Islet of Langerhans (tissue), 1 donor: ENCODE measurements at regions not wholly inside any gene's neighbourhood (a gene's known extent, or its start where the extent isn't known, plus 50 kb on each side); places are given as distances from the start of the nearest gene placed in this dataset.
"Not testable (repeated sequence)": the region's sequence is repeated elsewhere in the genome, so short reads cannot be mapped to it uniquely, and the experiment has no call there.

ENCODE experiments used
- FAIRE-seq: peaks from one replicate; lab custom pipeline; 2011; peaks lifted over from hg19 to GRCh38; lab: Jason Lieb, UNC

DNA sequence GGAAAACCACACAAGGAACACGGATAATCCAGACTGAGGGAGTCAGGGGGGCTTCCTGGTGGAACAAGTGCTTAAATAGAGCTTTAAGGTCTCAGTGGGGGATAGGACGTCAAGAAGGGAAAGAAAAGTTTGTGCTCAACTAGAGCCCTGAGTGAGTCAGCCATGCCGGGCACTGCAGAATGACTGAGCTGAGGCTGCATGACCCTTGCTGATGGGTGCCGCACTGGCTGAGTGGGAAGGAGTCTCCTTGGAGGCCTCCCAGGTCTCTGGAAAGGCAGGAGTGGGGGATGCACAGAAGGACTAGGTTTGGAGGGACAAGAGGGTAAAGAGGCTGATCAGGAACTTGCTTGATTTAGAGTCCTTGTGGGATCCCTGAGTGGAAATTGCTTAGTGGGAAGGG is 150.3 kb downstream of the RPLP1 start:
- no peak for FAIRE-seq

DNA sequence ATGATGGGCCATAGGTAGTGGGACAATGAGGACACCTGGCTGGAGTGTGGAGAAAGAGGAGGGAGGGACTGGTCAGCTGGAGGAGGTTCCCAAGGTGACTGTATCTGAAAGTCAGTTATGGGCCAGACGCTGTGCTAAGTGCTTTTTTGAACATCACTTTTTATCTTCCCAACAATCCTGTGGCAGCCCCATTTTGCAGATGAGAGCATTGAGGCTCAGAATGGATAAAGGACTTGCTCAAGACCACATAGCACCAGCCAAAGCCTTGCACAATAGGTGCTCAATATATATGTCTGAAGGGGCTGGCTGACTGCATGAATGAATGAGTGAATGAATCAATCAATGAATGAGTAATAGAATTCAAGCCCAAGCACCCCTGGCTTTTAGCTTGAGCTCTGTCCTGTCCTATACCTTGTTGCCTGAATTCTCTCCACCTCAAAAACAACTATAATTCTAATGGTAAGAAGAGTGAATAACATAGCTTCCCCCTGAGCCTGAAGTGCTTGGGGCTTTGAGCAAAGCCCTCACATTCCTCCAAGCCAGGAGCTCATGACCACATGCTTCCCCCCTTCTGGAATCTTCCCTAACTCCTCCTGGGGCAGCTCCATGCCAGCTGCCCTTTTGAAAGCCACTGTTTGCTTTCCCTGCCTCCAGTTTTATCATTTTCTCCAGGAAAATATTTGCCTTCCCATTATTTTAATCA is 150.9 kb downstream of the RPLP1 start:
- FAIRE-seq: no peak

DNA sequence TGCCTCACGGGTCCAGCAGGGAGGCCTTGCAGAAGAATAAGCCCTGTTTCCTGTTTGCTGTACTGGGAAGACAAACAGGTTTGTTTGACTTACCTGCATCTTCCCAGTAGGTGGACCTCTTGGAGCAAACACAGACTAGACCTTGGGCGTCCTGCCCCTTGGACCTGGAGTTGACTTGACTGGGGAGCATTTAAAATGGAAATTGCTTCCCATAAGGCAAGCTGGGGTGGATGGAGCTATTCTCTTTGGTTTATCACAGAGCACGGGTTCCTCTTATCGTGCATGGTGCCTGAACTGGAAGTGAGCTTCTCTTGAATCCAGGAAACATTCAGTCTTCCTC is 151.4 kb downstream of the RPLP1 start:
- FAIRE-seq: peak; percentile 33

DNA sequence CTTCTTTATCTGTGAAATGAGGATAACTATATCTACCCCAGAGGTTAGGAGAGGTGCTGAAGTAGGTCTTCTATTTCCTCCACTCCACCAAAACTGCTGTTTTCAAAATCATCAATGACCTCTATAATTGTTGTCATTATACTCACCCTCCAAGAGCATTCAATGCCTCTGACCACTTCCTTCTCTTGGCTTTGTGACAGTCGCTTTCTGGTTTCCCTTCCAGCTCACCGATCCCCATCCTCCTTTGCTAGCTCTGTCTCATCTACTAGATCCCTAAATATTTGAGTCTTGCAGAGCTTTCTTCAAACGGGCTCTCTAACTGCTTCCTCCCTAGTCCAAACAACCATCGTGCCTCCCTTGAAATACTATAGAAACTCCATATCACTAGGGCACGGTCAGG is 153.5 kb downstream of the RPLP1 start:
- no peak for FAIRE-seq

DNA sequence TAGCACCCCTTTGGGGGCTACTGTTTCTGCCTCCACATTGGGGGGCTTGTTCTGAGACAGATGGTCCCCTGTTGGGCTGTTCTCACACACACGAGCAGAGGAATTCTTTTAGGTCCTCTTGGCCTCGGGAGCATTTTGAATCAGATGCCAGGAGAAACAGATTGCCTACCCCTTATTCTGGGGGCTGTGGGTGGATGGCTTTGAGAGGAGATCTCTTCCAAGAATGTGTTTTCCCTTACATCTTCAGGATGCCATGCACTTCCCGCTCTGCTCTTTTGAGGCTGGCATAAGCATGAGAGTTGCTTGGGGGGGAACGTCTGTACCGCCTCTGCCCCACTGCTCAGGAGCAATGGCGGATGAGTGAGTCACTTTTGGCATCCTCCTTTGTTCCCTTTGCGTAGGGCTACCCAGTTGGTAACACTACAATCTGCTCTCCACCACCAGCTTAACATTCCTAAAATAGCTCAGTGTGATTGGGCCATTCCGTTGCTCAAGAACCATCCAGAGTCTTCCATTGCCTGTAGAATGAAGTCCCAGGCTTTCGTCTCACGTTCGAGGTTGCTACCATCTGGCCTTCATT is 154.4 kb downstream of the RPLP1 start:
- no peak for FAIRE-seq

DNA sequence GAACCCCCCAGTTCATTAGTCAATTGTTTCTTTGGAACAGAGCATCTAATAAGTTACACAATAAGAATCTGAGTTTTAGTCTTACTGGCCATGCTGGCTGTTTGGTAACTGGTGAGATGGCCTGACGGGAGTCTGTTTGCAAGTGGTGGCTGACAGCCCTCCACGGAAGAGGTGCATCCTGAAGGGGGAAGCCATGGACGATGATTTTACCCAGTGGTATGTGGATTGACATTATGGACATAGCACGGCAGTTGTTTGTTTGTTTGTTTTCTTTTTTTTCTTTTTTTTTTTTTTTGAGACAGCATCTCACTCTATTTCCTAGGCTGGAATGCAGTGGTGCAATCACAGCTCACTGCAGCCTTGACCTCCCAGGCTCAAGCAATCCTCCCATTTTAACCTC is 156.0 kb downstream of the RPLP1 start:
- FAIRE-seq: no peak

DNA sequence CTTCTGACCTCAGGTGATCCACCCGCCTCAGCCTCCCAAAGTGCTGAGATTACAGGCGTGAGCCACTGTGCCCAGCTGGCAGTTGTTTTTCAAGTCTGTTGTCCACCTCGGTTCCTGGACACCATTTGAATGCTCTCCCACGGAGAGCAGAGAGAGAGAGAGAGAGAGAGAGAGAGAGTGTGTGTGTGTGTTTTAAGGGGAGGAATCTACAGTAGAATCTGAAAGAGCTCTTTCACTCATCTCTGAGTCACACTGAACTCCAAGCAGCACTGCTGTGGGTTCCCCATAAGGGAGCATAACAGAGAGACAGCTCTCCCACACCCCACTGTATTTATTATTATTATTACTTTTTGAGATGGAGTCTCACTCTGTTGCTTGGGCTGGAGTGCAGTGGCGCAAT is 156.6 kb downstream of the RPLP1 start:
- FAIRE-seq: no peak

DNA sequence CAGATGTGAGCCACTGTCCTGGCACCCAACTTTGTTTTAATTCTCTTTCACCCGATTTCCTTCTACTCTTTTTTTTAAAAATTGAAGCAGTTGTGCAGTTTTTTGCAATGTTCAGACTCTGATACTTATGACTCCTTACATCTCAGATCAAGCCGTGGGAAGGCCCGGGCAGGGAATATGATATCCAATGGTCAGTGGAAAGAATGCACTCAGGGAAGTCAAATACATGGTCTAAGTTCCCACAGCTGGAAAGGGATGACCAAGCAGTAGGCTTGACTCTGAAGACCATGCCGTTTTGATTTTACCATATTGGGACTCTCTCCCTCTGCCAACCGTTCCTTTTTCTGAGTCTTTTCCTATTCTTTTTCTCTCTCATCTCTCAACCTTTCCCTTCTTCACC is 157.2 kb downstream of the RPLP1 start:
- no peak for FAIRE-seq

DNA sequence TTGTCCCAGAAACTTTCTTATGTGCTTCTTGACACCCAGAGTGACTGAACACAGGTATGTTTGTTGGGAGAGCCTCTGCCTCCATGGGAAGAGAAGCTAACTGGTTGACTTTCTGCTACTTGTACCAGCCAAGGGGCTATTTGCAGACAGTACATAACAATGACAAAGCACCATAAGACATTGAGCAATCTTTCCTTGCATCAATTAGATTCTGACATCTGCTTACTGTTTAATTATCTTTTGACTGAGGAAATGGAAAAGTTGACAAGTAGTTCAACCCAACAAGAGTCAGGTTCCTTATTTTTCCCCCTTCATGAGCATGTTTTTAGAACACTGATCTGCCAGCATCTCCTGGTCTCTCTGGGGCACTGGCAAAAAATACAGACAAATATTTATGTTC is 157.7 kb downstream of the RPLP1 start:
- FAIRE-seq: no peak

DNA sequence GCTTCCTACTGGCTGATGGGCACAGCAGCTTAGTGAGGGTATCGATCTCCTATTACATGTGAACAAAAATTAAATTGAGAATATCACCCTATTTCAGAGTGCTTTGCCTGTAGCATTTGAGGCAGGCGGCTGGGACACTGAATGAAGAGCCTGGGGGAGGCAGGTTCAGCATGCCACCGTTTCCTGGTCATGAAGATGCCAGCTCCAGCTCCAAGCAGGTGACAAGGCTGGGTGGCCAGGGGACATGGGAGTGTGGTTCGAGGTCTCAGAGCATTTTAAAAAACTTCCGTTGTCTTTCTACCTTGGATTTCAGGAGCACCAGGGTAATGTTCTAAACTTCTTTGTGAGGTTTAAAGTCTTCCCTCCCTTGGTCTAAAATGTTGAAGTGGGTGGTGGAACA is 158.2 kb downstream of the RPLP1 start:
- no peak for FAIRE-seq

DNA sequence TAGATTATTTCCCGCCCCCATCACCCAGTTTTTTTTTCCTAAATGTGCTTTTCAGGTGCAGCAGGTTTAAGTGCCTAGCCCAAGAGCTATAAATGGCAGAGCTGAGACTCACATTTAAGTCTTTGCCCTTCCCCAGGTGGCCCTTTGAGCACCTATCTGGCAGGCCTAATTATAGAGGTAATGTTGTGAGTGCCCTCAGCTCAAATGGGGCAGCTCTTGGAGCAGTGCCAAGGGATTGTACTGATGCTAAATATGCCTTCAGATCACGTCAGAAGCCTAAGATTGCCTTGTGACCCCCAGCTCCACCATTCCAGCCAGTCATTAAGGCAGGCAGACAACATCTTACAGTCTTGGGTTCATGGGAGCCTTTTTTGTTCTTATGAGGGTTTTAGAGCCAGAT is 159.5 kb downstream of the RPLP1 start:
- FAIRE-seq: no peak

DNA sequence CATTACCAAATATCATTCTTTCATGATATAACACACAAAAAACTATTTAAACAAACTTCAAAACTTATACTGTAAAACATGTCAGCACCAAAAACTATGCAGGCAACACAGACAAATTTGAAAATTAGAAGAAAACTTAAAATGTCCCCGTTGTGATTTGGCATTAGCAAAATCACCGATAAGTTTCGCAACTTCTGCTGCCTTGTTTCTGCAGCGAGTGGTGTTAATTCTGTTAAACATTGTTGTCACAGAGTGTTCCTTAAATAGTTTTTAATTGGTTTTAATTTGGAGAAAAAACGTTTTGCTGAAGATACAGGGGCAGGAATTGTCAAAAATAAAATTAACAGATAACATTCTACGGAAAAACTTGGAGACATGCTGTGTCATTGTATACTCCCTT is 160.6 kb downstream of the RPLP1 start:
- FAIRE-seq: no peak

DNA sequence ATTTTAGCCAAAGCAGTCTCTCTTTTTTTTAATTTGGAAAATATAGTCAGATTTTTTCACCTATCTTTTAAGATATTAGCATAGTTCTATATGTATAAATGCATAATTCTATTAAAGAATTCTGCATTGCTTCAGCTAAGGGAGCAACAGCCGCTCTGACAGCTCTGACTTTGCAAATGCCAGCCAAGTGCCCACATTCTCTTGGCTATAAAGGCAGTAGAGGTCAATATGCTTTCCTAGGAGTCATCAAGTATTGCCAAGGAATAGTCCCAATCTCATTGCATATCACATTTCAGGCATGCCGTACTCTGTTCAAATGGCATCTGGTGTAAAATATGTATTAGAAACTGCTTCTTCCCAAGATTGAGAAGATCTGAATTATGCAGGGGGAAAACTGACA is 161.4 kb downstream of the RPLP1 start:
- FAIRE-seq: no peak

DNA sequence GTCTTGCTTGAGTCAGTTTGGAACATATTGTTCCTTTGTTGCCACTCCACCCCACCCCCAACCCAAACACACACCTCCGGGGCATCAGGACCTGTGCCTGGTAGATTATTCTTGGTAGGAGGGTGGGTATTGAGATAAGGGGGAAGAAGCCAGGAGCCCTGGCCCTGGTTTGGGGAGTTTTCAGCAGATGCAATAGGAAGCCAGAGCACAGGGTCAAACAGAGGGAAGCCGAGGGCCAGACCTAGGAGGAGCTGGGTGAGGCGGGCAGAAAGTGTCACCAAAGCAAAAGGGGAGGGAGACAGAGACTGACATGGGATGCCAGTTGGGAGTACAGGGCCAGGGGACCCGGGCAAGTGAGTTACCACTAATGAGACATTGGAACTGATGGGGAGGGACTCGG is 163.1 kb downstream of the RPLP1 start:
- FAIRE-seq: no peak

DNA sequence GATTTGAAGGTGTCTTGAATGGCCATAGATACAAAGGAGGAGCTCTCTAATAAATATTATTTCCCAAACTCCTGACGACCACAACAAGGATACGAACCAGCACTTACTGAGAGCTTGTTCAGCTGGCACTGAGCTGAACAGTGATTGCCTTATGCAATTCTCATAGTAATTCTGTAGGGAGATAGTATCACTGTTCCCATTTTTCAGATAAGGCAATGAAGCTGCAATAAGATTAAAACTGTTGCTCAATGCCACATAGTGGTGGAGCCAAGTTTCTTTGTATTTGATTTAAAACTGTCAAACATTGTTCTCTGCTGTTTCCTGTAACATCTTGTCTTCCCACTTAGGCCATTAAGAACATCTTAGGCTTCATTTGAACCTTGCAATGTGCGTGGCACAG is 163.9 kb downstream of the RPLP1 start:
- FAIRE-seq: no peak

DNA sequence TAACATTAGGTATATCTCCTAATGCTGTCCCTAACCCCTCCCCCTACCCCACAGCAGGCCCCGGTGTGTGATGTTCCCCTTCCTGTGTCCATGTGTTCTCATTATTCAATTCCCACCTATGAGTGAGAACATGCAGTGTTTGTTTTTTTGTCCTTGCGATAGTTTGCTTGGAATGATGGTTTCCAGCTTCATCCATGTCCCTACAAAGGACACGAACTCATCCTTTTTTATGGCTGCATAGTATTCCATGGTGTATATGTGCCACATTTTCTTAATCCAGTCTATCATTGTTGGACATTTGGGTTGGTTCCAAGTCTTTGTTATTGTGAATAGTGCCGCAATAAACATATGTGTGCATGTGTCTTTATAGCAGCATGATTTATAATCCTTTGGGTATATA is 164.5 kb downstream of the RPLP1 start:
- FAIRE-seq: not testable (repeated sequence)

DNA sequence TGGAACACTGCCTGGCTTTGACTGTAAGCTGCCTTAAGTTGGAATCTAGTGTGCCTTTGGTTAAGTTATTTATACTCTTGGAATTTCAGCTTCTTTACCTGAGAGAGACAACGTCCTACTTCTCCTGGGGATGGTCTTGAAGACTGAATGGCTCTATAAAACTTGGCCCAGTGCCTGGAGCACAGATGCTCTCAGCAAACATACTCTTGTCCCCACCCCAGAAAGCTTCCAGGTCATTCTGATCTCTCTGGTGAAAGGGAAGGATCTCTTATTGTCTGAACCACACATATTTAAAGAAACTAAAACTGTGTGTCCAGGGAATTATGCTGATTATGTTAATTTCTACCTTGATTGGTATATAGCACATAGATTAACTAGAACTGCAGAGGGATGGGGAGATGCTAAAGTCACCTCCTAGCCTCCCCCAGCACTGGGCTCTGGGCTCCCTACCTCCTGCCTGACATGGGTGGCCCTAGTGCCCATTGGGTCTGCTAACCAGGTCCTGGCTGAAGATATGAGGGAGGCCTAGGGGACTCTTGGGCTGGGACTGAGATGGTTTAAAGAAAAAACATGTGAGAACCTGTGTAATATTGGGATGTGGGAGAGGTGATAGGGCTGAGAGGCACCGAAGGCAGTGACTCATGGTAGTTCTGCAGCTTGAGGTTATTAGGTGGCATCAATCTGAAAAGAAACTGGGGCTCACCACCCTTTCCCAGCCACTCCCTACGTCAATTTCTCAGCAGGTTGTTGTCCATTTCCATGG is 171.0 kb downstream of the RPLP1 start:
- no peak for FAIRE-seq

DNA sequence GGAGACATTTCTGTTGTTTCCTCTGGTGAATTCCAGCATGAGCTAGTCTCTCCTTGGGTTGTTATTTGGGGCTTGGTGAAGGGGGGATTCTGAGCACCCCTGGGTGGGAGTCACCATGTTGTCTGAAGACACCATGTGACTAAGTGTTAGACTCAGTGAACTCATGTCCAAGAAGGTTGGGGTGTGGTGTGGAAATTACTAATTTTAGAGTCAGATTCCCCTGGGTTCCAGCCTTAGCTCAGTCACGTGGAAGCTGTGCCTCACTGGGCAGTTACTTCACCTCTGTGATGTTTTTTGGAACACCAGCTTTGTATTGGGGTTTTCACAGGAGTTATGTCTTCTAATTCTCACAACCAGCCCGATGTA is 171.5 kb downstream of the RPLP1 start:
- FAIRE-seq: no peak

DNA sequence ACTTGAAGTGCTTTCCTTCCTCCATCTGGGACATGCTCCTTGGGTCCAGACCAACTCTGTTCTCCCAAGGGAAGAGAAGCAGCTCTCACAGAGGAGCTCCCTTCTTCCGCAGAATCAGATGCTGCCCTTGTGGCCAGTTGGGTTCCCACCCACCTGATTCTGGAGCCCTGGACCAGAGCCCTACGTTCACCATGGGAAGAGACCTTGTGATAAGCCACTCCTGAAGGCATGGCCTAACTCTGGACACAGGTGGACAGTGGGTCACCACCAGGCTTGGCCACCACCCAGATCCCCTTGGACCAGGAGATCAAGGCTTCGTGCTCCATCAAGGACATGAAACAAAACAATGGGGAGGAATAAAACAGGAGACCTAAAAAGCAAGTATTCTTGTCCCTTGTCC is 172.2 kb downstream of the RPLP1 start:
- FAIRE-seq: no peak

DNA sequence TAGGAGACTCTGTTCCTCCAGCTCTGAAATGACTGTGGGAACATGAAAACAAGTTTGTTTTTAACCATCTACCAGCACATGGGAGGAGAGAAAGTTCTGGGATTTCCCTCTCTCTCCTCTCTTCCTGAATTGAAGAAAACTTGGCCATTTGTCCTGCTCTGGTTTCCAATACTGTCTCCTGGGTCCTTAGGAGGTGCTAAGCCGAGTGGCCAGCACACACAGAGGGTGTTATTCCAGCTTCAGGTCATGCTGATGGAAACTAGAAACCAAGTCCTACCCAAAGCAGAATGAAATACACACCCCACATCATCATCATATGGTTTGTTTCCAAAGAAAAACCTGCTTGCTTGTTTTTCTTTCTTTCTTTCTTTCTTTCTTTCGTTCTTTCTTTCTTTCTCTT is 172.7 kb downstream of the RPLP1 start:
- no peak for FAIRE-seq

DNA sequence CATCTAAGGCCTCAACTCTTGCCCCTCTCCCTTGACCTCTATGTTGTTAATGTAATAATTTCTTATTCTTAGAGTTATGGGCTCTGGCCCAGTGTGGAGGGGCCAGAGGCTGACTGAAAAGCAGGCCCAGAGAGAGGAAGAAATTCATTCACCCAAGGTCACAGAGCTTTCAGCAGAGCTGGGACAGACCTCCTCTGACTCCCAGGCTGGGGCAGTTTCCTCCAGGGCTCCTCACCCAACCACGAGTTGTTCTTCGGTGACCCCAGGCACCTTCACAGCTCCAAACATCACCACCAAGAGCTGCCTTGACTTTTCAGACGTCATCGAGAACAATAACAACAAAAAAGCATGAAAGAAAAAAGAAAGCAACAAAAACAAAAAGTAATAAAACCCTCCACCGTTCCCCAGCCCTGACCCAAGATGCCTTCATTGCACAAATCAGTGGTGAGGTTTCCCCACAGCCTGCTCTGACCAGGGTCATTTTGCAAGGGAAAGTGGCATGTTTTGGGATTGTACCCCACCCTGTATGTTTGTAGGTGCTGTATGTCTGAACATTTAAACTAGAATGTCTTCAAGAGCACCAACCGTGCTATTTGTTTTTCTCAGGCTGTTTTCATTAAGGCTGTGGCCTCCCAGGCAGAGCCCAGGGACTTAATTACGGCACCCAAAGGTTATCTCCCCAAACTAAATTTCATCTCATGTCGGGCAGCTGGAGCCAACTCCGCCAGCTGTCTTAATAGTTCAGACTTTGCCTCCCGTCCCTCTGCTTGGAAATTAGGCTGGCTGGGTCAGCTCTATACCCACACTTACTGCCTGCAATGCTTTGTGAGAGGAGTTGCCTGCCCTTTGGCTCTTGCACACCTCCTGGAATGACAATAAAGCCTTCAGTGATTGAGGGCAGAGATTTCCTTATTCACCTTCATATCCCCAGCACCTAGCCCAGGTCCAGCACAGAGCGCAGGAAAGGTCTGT is 173.8 kb downstream of the RPLP1 start:
- FAIRE-seq: no peak

DNA sequence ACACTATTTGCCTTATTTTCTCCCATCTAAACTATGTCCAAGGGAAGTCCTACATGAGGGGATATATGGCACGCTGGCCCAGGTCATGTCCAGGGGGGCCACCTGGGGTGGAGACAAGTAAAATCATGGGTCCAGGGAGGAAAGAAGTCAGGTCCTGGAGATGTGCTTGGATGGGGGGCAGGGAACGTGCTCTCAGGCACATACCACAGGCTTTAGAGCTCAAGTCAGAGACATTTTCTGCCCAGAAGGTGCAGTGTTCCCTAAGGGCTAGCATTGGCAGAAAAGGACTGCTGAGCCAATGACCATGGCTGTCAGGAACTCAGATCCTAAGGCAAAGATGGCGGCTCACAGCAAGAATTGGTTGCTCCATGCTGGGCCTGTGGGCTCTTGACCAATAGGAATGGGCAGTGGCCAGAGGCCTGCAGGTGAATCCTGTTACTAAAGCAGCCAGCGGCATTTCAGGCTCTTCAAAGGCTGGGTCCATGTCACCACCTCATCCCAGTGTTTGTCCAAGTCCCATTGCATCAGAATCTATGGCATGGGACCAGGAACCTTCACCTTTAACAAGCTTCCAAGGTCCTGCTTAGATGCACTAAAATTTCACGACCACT is 175.0 kb downstream of the RPLP1 start:
- FAIRE-seq: no peak
